ENCODE measurements at regions not wholly inside any gene's neighbourhood (a gene's known extent, or its start where the extent isn't known, plus 50 kb on each side); places are given as distances from the start of the nearest gene placed in this dataset.

DNA sequence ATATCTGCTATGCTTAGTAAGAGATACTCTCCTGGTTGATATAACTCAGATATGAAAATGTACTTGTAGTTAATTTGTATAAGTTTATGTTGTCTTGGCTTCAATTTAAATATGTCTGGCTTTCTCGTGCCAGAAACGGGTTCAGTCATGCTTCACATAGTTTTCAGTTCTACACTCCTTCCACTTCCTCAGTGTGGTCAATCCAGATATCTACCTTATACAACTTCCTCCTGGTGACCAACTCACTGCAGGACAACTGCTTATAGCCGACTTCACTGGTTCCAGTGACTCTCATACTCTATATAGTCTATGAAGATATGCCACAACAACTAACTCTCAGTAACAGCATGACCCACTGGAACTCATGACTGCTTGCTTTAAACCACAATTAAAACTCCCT, 690.4 kb downstream of the SLCO4C1 start:
- TF ChIP-seq CTCF (IDR thresholded peaks at IDR 0.05): no peak
- no peak for TF ChIP-seq EP300 (IDR thresholded peaks at IDR 0.05)
- no peak for TF ChIP-seq POLR2A (IDR thresholded peaks at IDR 0.05)
- no peak for TF ChIP-seq POLR2AphosphoS5 (IDR thresholded peaks at IDR 0.05)
